HG02642 (cell line): ENCODE measurements at regions not wholly inside any gene's neighbourhood (a gene's known extent, or its start where the extent isn't known, plus 50 kb on each side); places are given as distances from the start of the nearest gene placed in this dataset.

Source experiments
- ATAC-seq: cut with Tn5 transposase; IDR thresholded peaks from one replicate; pipeline ENCODE4 v1.9.1; 2021; ENCODE audit warnings: mild to moderate bottlenecking; ENCODE audit not compliant: unreplicated experiment, poor library complexity

DNA sequence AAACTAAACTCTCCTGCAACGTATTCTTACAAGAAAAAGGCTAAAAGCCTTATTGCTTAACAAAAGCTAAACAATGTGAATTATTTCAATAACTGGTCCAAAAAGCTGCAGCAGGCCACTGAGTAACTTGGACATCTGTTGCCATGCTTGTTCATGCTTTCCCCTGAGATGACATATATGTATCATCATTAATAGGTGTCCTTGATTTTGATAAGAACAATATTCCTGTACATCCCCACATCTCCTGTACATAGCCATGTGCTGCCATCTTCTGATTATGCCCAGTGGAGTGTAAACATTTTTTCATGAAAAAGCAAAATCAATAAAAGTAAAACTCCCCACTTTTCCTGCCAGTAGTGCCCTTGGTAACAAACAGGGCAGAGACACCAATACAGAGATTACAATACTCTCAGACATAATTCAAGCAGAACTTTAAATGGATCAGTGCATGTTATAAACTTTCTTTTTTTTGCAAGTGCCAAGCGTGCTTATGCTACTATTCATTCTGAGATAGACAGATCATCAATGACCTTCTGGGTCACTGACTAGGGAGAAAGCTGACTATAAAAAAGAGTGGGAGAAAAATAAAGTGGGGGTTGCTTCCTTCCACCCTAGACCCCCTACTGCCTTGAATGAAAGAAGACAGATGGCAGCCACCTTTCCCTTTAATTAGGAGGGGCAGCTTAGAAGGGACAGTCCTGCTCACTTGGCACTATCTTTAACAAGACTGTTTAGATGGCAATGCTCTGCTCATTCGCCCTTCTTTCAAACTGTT lies 205.5 kb upstream of the KLF14 start:
- no peak for ATAC-seq

DNA sequence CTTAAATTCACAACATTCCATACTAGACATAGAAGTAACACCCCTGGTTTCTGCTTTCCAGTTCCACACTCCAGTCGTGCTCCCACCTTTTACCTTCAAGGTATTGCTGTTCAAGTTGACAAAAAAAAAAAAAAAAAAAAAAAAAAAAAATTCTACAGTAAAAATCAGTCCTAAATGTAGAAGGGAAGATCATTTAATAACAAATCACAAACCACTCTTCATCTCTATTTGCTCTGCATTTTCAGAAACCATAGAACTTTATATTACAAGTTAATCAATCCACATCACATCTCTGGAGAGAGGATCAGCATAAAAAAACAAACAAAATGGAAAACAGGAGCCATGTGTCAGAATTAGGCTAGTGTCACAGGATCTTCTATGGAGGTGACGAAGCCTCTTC lies 206.3 kb upstream of the KLF14 start:
- ATAC-seq = no peak

DNA sequence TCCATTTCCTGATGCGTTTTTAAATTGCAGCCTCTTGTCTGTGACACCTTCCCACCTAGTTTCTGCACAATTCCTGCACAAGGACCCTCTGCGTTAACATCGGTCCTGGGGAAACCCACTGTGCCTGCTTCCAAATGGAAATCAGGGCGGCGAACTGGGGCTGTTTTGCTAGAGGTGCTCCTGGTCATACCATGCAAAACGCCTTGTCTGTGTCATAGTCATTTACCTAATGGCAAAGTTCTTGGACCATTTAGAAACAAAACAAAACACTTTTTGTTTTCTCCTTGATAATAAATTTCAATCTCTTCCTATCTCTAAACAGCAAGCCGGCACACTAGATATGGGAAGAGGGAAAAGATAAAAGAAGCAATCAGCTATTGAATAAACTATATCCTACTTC lies 206.9 kb upstream of the KLF14 start:
- ATAC-seq = no peak

DNA sequence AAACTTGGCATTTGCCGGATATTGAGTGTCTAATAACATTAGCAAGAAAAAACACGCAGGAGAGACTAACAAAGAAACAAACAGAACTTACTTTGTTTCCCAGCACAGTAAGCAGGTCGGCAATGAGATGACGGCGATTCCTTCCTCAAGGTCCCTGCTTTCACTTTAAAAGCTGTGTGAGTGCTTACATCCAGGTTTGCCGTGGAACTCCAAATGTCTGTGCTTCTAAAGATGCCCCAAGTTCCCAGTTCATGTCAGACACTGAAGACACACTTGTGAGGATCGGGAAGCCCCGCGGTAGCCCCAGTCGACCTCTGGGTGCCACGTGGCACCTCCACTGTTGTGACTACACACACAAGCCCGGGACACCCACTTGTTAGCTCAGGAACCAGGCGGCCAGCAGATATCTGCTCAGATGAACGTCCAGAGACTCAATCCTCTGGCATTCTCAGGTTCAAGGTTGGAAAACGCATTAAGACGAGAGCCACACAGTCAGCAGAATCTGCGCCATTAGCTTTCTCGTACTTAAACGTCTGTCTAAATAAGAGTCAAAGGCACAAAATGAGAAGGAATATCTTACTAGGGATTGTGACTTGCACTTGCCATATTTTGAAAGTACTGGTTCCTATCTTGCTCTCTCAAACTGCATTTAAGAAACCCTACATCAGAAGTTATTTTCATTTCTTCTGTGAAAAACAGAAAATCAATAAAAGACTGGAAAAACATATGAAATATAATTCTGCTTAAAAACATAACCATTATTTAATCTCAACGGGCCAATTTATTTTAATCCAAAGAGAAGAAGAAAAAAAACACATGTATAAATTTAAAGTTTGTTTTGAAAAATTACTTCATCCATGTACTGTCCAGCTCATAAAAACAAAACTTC lies 207.6 kb upstream of the KLF14 start:
- ATAC-seq = no peak

DNA sequence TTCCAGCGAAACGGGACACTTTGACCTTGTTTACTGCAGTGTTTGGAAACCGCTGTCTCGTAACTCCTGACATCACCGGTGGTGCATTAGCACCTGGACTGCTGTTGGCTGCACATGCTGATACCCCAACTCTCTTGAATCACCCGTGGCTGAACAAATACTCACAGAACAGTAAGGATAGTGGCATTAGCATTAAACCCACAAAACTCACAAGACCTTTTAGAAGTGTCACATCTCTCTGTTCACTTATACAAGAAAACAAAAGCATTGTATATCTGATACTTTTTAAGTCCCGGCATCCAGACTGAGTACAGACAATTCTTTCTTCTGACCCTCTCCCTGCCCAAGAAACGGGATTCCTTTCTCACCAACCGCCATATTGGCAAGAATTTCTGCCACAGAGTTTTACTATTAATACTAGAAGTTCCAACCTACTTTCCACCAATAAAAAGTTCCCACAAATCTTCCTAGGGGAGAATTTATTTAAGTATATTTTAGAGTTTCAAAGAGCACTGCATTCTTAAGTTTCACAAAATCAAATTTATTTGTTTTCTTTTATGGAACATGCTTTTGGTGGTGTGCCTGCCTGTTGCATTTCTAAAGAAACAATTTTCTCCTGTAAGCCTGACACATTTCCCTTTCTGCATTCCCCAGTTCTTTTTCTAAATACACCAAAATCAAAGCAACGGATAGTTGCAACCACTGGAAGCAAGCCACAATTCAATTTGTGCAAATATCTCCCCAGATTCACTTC lies 208.4 kb upstream of the KLF14 start:
- no peak for ATAC-seq

DNA sequence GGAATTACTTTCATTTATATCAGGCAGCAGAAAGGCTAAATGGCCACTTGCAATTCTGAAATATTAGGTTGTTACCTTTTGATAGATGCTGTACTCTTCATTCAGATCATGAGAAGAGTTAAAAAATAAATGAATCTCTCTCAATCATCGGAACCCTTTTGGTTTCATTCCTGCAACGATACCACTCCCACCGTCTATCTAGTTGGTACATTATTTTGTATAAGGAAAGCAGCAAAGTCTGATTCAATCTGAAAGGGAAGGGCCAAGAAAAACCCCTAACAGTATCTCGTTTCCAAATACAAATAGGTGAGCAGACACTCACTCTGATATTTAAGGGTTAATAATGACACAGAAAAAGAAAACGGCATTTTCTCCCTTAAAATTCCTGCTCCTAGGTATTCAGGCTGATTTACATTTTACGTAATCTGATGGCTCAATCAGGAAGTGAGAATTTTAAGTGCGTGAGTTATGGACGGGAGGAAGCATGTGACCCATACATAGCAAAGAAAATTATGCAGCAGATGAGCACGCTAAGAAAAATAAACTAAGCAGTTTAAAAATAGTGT lies 209.4 kb upstream of the KLF14 start:
- no peak for ATAC-seq

DNA sequence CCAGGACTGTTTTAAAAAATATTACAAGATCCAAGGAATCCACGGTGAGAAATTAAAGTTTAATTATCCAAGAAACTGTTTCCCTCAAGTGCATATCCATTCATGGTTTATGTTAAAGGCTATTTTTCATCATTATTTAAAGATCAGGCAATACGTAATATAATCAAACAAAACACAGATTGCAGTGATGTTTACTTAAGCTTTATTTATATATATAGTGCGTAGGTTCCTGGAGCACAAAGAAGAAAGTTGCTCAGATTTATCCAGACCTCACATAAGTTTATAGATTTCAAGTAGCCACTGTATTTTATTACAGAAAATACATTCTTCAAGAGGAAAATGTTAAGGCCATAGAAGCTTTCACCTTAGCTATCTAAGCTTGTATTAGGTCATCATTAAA lies 210.0 kb upstream of the KLF14 start:
- ATAC-seq = no peak

DNA sequence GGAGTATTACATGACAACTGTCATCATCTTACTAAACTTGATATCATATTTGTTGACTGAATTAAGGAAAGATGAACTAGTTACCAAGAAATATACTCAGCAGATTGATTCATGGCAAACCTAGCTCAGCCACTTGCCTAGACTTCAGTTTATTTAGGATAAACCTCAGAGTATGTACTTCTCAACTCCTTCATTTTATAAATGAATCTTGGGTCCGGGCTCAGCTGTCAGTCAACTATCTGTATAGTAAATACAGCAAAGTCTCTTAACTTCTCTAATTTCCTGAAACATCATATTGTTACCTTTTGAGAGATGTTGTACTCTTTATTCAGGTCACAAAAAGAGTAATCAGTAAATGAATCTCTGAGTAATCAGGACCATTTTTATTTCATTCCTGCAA lies 211.0 kb upstream of the KLF14 start:
- ATAC-seq = no peak

DNA sequence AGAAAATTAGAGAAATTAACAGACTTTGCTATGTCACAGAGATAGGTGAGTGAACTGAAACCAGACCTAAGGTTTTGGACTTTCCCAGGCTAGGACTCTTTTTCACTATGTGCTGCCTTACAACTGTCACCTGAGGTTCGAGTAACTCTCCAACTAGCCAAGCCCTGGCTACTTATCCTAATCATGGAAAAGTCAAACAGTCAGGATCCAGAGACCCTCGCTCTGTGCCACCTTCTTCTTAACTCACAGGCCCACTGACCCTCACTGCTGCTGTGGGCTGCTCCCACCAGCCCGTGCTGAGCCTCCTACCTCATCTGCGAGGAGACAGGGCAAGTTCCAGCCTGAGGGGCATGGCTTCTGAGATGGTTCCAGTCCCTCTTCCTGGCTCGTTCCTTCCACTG lies 211.4 kb upstream of the KLF14 start:
- ATAC-seq = peak; percentile 48

DNA sequence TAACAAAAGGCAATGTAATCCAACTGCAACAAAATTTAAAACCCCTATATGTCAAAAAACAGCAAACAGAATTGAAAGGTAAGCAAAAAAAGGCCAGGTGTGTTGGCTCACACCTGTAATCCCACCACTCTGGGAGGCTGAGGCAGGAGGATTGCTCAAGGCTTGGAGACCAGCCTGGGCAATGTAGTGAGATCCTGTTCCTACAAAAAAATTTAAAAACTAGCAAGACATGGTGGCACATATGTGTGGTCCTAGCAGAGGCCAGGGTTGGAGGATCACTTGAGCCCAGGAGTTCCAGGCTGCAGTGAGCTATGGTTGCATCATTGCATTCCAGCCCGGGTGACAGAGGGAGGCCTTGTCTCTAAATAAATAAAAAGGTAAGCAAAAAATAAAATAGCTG lies 212.1 kb upstream of the KLF14 start:
- no peak for ATAC-seq

DNA sequence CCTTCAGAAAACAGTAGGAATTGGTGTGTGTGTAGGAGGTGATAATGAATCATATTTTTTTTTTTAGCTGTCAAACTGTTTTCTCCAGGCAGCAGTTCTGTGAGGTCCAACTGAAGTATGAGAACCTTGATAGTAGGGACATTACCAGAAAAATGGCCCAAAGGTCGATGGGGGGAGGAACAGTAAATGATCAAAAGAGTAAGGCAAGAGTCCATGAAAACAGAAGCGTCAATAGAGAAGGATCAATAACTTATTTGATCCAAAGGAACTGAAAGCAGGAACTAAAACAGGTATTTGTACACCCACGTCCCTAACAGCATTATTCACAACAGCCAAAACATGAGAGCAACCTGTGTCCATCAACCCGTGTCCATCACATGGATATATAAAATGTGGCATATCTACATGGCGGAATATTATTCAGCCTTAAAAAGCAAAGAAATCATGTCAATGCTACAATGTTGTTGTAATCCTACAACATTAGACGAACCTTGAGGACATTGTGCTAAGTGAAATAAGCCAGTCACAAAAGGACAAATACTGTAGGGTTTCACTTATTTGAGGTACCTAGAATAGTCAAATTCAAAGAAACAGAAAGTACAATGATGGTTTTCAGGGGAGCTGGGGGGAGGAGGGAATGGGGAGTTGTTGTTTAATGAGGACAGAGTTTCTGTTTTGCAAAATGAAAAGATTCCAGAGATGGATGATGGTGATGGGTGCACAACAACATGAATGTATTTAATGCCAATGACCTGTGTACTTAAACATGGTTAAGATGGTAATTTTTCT lies 214.0 kb upstream of the KLF14 start:
- ATAC-seq = no peak

DNA sequence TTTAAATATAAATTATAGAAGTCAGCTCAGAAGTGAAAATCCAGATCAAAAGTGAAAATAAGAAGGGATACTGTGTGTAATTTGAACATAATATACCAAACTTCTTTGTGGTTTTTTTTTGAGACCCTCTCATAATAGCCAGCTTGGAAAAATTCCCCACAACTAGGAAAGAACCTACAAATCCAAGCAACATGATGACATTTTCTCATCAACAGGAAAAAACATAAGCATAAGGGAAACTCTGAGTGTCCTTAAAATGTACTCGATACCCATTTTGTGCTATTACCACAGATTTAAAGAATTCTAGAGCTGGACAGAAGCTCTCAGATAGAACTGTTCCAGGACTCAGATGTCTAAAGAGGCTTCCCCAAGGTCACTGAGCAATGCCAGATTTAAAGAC lies 214.8 kb upstream of the KLF14 start:
- no peak for ATAC-seq

DNA sequence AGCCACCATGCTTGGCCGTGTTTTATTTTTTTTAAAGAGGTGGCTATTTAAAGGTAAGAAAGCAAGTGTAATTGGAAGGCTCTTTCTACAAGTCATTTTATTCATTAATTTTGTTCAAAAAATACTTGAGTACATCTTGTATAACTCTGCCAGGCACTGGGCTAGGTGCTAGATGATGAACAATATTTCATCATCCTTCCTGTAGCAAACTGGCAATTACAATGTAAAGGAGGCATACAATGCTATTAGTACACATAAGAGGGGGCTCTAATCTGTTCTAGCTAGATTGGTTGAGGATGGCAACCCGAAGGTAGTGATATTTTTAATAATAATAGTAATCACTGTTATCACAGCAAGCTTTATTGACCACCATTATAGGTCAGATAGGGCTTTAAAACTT lies 215.5 kb upstream of the KLF14 start:
- no peak for ATAC-seq

DNA sequence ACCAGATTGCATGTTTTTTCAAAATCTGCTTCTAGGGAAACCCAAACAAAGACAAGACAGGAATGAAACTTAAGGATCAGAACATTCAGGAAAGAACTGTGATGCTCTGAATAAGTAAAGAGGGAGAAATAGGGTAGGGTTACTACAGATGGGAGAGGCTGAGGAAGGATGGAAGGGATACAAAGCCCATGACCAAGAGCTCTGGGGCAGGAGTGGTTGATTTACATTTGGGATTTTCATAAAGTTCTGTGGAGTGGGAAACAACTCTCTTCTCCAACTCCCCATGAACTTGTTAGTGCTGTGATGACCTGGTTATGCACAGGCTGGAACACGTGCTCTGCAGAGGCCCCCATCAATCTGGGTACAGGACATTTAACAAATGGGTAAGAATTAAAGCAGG lies 216.0 kb upstream of the KLF14 start:
- ATAC-seq = no peak

DNA sequence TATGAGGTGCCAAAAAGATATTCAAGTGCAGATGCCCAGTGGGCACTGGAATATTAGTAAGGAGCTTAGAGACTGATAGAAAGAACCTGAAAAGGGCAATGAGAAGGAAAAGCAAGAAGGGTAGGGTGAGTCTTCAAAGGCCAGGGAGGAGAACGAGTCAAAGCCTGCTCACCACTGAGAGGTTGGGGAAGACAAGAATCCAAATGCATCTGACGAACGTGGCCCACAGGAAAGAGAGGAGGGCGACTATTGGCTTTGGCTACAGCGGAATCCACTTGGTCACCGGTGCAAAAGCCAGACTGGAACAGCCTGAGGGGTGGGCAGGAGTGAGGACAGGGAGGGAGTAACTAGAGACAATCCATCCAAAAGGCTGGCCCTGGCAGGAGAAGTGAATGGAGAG lies 216.7 kb upstream of the KLF14 start:
- no peak for ATAC-seq

DNA sequence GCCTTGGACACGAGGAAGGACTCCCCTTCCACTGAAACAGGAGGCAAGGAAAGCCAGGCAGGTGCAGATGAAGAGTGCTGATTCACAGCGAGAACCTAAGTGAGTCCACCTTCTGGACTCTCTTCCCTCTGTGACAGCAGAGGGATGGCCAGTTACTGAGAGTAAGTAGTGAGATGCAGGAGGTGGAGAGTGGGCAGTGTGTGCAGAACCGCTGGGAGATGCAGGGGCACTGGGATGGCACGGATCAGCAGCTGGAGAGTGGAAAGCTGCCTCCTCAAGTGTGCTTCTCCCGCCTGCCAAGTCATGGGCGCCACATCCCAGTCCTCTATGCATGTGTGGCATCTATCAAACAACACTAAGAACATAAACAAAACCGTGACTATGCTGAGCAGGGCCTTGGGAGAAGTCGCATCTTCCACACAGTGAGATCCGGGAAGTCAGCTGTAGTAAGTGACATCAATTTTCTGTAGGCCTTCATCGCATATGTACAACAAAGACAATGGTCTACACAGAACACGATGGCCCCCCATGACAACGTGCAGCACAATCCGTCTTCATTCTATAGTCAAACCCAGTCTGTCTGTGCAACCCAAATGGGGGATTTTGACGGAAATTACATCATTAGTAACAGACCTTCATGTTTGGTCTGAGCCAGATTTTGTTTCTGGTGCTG lies 217.4 kb upstream of the KLF14 start:
- ATAC-seq = no peak

DNA sequence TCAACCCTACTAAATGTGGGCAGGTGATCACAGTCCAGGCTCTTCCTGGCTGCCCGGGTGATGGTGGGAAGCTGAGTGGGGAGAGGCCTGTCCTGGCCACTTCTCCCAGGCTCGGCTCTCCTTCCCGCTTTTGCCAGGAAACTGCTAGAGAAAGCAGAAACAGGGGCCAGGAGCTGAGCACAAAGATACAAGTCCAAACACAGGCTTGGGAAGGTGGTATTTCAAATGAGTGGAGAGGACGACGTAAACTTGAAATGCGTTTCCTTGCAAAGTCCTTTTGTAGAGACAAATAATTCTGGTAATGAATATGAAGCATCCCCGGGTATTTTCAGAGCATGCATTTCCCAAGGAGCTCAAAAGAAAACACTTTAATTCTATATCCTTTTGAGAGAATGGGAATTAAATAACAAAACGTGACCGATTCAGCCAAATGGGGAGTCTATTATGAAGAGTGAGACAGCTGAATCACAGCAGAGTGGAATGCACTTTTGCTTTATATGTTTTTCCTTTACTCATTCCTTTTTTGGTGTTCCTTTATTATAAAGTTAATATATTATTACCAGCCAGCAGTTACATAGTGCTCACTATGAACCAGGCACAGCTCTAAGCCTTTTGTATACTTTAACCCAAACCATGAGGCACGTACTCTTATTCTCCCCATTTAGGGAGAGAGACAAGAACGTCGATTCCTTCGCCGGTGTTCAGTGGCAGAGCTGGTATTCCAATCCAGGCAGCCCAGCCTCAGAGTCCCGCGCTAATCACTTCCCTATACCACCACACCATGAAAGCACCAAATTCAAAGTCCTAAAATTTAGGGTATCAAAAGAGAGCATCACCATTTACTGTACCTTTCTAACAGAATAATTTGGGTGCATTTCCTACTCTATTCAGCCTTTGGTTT lies 218.2 kb upstream of the KLF14 start:
- no peak for ATAC-seq

DNA sequence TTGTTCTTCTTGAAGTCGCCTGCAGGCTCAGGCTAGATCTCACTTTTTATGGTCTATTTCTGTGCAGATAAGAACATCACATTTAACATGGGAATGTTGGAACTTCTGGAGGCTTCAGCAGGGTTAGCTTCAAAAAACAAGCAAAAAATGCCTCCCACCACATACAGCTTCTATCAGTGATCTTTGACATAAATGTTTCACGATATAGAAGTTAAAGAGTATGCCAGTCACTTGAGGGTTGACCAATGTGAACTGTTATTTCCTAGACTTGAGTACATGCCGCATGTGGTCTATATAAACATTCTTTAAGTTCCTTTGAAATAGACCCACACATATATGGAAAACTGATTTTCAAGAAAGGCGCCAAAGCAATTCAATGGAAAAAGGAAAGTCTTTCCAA lies 219.2 kb upstream of the KLF14 start:
- ATAC-seq = no peak
